Parathyroid adenoma (tissue), 2 donors: ENCODE measurements at regions not wholly inside any gene's neighbourhood (a gene's known extent, or its start where the extent isn't known, plus 50 kb on each side); places are given as distances from the start of the nearest gene placed in this dataset.

ENCODE experiments used
- H2AFZ ChIP-seq: fragments of 300-600 bp; sonication (generic); one replicate; pipeline ENCODE4 v1.7.0; 2017; ENCODE audit warnings: antibody characterized with exemption, mild to moderate bottlenecking
- H3K27ac ChIP-seq: fragments of 300-600 bp; sonication (generic); one replicate; pipeline ENCODE4 v1.7.0; 2017
- H3K27me3 ChIP-seq: fragments of 300-600 bp; sonication (generic); one replicate; pipeline ENCODE4 v1.7.0; 2017; ENCODE audit warnings: low read length; ENCODE audit not compliant: control insufficient read depth, insufficient read depth
- H3K36me3 ChIP-seq: fragments of 300-600 bp; sonication (generic); one replicate; pipeline ENCODE4 v1.7.0; 2017; ENCODE audit warnings: low read length; ENCODE audit not compliant: control insufficient read depth, insufficient read depth
- H3K4me1 ChIP-seq: fragments of 300-600 bp; sonication (generic); one replicate; pipeline ENCODE4 v1.7.0; 2017; ENCODE audit warnings: control low read depth
- H3K4me2 ChIP-seq: fragments of 300-600 bp; sonication (generic); one replicate; pipeline ENCODE4 v1.7.0; 2017; ENCODE audit warnings: low read length
- H3K4me3 ChIP-seq: fragments of 300-600 bp; sonication (generic); one replicate; pipeline ENCODE4 v1.7.0; 2017; ENCODE audit warnings: low read depth, low read length
- H3K79me2 ChIP-seq: fragments of 300-600 bp; sonication (generic); one replicate; pipeline ENCODE4 v1.7.0; 2017; ENCODE audit warnings: control low read depth
- H3K9ac ChIP-seq: fragments of 300-600 bp; sonication (generic); one replicate; pipeline ENCODE4 v1.7.0; 2017; ENCODE audit warnings: mild to moderate bottlenecking
- H3K9me3 ChIP-seq: fragments of 300-600 bp; sonication (generic); one replicate; pipeline ENCODE4 v1.7.0; 2017; ENCODE audit warnings: low read length; ENCODE audit not compliant: control insufficient read depth
- CTCF ChIP-seq: fragments of 300-600 bp; sonication (generic); IDR thresholded peaks from one replicate; pipeline ENCODE4 v1.7.0; 2017; ENCODE audit warnings: antibody characterized with exemption, mild to moderate bottlenecking
- donor health status: primary hyperparathyroidism.

- H3K4me1 ChIP-seq = peaks cover 21% of the 10 kb centered on the region
- no peaks in the 10 kb centered on the region for H3K79me2 ChIP-seq
- no peak overlapping the region for H3K4me2 ChIP-seq
- TF ChIP-seq CTCF = no peak
- H3K9me3 ChIP-seq = no peaks in the 10 kb centered on the region
- no peak overlapping the region for H3K9ac ChIP-seq
- no peak overlapping the region for H3K4me3 ChIP-seq
- peak overlapping the region; percentile 57 for H3K27ac ChIP-seq
- H2AFZ ChIP-seq = peak overlapping the region; percentile 4
- H3K36me3 ChIP-seq = no peaks in the 10 kb centered on the region
- H3K27me3 ChIP-seq = no peaks in the 10 kb centered on the region
Measured at GRCh38 chr3:59245859-59246501, 196.2 kb upstream of the CFAP20DC start.

GRCh38 chr3:59245300-59245858, 195.6 kb upstream of the CFAP20DC start:
- Histone ChIP-seq H3K79me2 (no peaks in the 10 kb centered on the region), H3K27me3 (no peaks in the 10 kb centered on the region), H3K4me1 (peaks cover 15% of the 10 kb centered on the region), H3K27ac (peak overlapping the region; percentile 57), H3K9ac (no peak overlapping the region), H3K36me3 (no peaks in the 10 kb centered on the region), H3K9me3 (no peaks in the 10 kb centered on the region), H2AFZ (no peak overlapping the region), H3K4me3 (no peak overlapping the region), H3K4me2 (no peak overlapping the region)
- TF ChIP-seq CTCF = no peak

- no peaks in the 10 kb centered on the region for H3K36me3 ChIP-seq
- no peaks in the 10 kb centered on the region for H3K27me3 ChIP-seq
- no peaks in the 10 kb centered on the region for H3K79me2 ChIP-seq
- peaks cover 12% of the 10 kb centered on the region for H3K4me1 ChIP-seq
- no peak overlapping the region for H3K4me2 ChIP-seq
- no peak overlapping the region for H3K27ac ChIP-seq
- no peaks in the 10 kb centered on the region for H3K9me3 ChIP-seq
- TF ChIP-seq CTCF = no peak
- no peak overlapping the region for H3K4me3 ChIP-seq
- no peak overlapping the region for H3K9ac ChIP-seq
- H2AFZ ChIP-seq = no peak overlapping the region
Measured at GRCh38 chr3:59244343-59244742, 194.5 kb upstream of the CFAP20DC start.

GRCh38 chr3:59243476-59243875, 193.7 kb upstream of the CFAP20DC start:
- TF ChIP-seq CTCF = no peak
- Histone ChIP-seq H3K27ac (no peak overlapping the region), H2AFZ (no peak overlapping the region), H3K4me1 (peaks cover 12% of the 10 kb centered on the region), H3K4me2 (no peak overlapping the region), H3K9me3 (no peaks in the 10 kb centered on the region), H3K9ac (no peak overlapping the region), H3K36me3 (no peaks in the 10 kb centered on the region), H3K4me3 (no peak overlapping the region), H3K79me2 (no peaks in the 10 kb centered on the region), H3K27me3 (no peaks in the 10 kb centered on the region)

- no peaks in the 10 kb centered on the region for H3K9me3 ChIP-seq
- TF ChIP-seq CTCF = no peak
- no peak overlapping the region for H3K9ac ChIP-seq
- H3K79me2 ChIP-seq = no peaks in the 10 kb centered on the region
- no peak overlapping the region for H3K4me3 ChIP-seq
- H3K4me2 ChIP-seq = no peak overlapping the region
- no peak overlapping the region for H3K27ac ChIP-seq
- H3K27me3 ChIP-seq = no peaks in the 10 kb centered on the region
- no peaks in the 10 kb centered on the region for H3K36me3 ChIP-seq
- no peak overlapping the region for H2AFZ ChIP-seq
- peaks cover 3% of the 10 kb centered on the region for H3K4me1 ChIP-seq
Measured at GRCh38 chr3:59240666-59241255, 190.9 kb upstream of the CFAP20DC start.
